ENCODE measurements at regions not wholly inside any gene's neighbourhood (a gene's known extent, or its start where the extent isn't known, plus 50 kb on each side); places are given as distances from the start of the nearest gene placed in this dataset.

- no peak overlapping the region for H3K4me3 ChIP-seq (ENCODE audit: low read depth, low read length)
- TF ChIP-seq CTCF (IDR thresholded peaks at IDR 0.05; ENCODE audit: low read depth, low read length), result no peak
Observed at GRCh38 chr5:58357799-58358500, 101.9 kb downstream of the PLK2 start.

DNA sequence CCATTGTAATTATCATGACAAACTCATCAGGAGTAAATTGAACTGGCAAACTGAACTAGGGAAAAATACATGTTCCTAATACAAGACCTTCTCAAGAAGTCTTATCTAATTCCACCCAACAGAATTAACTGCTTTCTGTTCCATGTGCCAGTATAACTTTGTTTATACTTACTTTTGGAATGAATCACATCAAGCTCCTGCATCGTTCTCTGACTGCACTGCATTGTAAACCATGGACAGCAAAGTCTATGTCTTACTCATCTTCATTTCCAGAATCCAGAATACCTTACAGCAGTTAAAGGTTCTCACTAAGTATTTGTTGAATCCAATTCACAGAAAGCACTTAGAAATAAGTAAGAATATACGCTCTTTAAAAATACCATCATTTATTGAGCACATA, 102.8 kb downstream of the PLK2 start:
- no peak overlapping the region for H3K4me3 ChIP-seq (ENCODE audit: low read depth, low read length)
- TF ChIP-seq CTCF (IDR thresholded peaks at IDR 0.05; ENCODE audit: low read depth, low read length), result no peak

GRCh38 chr5:58356662-58357061, 103.2 kb downstream of the PLK2 start:
- H3K4me3 ChIP-seq (ENCODE audit: low read depth, low read length), result no peak overlapping the region
- TF ChIP-seq CTCF (IDR thresholded peaks at IDR 0.05; ENCODE audit: low read depth, low read length), result no peak

DNA sequence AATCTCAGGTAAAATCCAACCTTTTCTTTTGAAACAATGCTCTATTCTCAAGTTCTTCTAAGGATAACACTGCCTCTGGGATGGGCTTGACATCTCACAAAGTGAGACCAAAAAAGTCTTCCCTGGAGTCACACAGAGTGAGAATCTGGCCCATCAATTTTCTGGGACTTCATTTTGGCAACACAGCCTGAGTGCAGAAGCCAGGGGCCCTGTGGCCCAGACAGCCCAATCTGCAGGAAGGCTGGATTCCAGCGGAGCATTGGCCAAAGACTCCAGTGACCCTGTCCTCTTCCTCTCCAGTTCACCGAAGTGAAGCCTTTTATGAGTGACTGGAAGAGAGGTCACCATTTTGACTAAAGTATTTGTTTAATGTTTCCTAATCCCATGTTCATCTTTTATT, 105.1 kb downstream of the PLK2 start:
- no peak for TF ChIP-seq CTCF (IDR thresholded peaks at IDR 0.05; ENCODE audit: low read depth, low read length)
- no peak overlapping the region for H3K4me3 ChIP-seq (ENCODE audit: low read depth, low read length)

DNA sequence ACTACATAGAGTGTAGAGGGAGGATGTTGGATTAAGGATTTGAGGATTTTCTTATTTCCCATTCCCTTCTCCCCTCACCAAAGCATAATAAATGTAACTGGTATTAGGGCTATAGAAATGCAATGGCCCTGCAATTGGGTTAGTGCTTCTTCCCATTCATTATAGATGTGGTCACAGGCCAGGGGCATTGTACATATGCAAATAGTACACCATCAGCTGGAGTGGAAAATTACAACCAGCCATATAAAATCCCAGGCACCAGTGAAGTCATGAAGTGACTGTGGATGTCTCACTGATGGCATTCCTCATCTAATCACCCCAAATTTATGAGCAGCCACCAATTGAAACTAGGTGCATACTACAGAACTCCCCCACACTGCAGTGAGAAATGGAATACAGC, 105.9 kb downstream of the PLK2 start:
- H3K4me3 ChIP-seq (ENCODE audit: low read depth, low read length), result no peak overlapping the region
- TF ChIP-seq CTCF (IDR thresholded peaks at IDR 0.05; ENCODE audit: low read depth, low read length), result no peak

DNA sequence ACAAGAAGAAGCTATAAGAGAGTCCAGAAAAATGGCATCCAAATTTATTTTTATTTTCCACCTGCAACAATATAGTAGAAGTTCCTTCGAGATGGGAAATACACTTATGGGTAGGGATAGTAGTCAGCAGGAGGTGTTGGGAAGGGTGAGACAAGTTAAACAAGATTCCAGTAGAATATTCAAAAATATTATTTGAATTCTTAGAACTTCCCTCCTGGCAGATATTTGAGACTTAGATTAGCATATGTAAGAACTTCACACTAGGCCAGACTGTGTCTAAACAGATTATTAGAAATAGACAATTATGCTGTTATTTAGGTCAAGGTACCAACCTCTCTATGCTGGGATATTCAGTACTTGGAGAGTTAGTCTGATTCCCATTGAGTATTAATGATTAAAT, 108.7 kb downstream of the PLK2 start:
- H3K4me3 ChIP-seq (ENCODE audit: low read depth, low read length), result no peak overlapping the region
- no peak for TF ChIP-seq CTCF (IDR thresholded peaks at IDR 0.05; ENCODE audit: low read depth, low read length)

DNA sequence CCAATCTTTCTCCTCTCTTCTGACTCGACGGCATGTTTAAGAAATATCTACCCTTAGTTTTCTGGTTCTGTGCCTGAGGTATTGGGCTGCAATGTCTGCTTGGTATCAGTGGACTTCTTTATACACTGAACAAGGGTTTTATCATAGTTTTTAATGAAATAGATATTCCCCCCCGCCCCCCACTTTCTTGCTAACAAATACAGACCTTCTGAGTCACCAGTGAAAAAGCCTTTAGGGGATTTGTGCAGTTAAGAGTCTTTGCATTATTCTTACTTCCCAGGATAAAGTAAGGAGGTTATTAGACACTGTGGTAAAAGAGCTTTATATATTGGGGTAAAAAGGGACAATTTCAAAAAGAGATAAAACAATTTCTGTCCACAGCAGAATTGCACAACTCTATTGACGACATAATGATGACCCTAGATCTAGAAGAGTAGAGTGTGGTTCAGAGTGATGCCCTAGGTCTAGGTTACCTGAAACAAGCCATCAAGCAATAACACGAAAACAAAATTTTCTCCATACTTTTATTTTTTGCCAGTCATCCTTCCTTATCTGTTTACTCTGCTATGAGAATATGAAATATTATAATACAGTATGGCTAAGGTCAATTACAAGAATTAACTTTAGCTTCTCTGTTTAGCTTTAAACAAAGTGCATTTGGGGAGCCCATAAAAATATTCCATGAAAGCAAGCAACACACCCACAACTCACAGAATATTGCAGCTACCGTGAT, 110.7 kb downstream of the PLK2 start:
- no peak for TF ChIP-seq CTCF (IDR thresholded peaks at IDR 0.05; ENCODE audit: low read depth, low read length)
- H3K4me3 ChIP-seq (ENCODE audit: low read depth, low read length), result no peak overlapping the region
